Femur (tissue), 1 donor: ENCODE measurements at regions not wholly inside any gene's neighbourhood (a gene's known extent, or its start where the extent isn't known, plus 50 kb on each side); places are given as distances from the start of the nearest gene placed in this dataset.
"Not testable (repeated sequence)": the region's sequence is repeated elsewhere in the genome, so short reads cannot be mapped to it uniquely, and the experiment has no call there.

Experiments
- DNase-seq: peaks from one replicate; pipeline ENCODE4 v3.0.0-alpha.2; 2017

DNA sequence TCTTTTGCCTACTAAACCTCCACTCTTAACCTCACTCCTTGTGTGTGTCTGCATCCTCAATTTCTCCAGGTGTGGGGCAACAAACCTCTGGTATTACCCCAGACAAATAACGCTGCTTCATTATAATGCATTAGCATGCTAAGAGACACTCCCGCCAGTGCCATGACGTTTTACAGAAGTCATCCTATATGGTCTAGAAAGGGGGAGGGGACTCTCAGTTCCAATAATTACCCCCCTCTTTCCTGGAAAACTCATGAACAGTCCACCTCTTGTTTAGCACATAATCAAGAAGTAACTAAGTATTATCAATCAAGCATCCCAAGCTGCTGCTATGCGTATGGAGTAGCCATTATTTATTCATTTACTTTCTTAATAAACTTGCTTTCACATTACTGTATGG lies 364.5 kb downstream of the TYW1 start:
- DNase-seq, result no peak

DNA sequence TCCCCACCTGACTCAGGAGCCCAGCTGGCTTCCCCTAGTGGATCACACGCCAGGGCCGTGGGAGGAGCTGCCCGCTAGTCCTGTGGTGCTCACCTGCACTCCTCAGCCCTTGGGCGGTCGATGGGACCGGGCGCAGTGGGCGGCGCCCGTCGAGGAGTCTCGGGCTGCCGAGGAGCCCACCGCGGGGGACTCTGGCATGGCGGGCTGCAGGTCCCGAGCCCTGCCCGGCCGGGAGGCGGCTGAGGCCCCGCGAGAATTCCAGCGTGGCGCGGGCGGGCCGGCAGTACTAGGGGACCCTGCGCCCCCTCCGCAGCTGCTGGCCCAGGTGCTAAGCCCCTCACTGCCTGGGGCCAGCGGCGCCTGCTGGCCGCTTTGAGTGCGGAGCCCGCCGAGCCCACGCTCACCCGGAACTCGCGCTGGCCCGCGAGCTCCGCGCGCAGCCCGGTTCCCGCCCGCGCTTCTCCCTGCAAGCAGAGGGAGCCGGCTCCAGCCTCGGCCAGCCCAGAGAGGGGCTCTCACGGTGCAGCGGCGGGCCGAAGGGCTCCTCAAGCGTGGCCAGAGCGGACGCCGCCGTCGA lies 367.9 kb downstream of the TYW1 start:
- no peak for DNase-seq

DNA sequence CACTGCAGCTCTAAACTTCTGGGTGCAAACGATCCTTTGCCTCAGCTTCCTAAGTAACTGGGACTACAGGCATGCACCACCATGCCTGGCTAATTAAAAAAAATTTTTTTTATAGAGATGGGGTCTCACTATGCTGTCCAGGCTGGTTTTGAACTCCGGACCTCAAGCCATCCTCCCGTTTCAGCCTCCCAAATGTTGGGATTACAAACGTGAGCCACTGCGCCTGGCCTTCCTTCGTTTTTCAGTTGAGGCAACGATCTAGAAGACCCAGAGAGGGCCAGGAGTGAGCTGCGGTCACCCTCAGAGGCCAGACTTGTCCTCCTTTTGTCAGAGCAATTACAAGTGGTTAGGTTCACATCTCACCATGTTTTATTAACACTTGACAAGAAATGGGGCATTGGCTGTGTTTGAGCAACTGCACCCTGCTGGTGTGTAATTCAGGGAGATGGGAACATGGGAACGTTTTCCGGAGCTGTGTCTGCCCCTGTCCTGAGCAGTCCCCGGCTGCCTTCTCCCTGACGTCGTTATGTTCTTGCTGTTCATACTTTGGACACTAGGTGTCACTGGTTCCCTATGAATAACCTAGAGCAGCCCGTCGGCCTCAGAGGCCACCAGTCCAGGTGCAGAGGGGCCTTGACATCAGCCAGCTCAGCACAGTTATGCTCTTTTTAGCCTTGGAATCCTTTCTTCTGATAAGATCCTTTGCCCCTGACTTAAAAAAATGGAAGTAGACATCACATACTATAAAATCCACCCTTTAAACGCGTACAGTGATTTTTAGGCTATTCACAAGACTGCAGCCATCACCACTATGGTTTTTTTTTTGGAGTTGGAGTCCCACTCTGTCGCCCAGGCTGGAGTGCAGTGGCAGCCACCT lies 375.0 kb downstream of the TYW1 start:
- DNase-seq, result peak; percentile 76

DNA sequence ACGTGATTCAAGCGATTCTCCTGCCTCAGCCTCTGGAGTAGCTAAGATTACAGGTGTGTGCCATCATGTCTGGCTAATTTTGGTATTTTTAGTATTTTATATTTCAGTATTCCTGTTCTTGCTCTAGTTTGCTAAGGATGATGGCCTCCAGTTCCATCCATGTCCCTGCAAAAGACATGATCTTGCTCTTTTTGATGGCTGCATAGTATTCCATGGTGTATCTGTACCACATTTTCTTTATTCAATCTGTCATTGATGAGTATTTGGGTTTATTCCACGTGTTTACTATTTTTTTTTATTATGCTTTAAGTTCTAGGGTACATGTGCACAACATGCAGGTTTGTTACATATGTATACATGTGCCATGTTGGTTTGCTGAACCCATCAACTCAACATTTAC lies 376.8 kb downstream of the TYW1 start:
- not testable (repeated sequence) for DNase-seq

DNA sequence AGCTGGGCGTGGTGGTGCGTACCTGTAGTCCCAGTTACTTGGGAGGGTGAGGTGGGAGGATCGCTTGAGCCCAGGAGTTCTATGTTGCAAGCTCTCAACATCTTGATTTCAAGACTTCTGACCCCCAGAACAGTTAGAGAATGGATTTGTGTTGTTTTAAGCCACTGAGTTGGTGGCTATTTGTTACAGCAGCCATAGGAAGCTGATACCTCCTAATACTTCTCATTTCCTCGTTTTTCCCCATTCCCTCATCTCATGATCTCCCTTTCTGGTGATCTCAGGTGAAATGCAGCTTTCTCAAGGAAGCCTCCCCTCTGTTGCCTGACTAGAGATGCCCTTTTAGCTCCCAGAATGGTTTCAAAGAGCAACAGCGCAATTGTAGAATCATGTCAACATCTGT lies 378.8 kb downstream of the TYW1 start:
- DNase-seq, result no peak

DNA sequence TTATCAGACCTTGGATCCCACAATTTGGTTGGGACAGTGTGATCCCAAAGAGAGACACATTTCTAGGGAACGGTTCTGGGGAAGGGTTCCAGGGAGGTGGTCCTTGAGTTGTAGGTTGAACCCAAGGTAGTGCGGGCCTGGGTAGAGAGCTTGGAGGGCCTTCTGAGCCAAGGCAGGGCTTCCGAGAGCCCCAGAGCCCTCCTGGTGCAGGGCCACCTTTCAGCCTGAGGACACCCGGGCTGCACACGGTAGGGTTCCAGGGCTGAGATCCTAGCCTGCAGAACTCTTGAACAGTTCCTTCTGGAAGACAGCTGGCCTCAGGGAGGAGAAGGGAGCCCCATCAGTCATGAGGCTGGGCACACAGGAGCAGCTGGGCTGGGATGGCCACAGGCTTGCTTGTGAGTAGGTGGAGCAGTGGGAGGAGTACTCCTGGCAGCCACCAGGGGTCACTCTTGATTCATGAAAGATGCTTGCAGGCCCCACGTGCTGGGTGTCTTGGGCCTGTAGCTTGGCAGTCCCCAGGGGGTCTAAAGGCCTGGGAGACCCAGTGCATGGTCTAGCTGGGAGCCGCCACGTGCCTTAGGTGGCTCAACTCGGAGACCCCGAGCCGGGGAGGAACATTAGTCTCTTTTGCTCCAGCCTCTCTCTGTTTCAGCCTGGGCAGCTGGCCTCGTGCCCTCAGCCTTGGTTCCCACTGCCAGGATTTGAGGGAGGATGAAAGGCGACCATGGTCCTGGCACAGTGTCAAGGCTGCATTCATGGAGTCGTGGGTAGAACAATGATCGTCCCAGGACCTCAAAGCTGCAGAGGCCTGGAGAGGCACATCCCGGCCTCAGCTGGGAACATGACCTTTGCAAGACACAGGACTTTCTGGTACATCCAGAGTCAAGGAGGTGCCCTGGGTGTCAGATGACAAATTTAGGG lies 381.6 kb downstream of the TYW1 start:
- peak; percentile 85 for DNase-seq

DNA sequence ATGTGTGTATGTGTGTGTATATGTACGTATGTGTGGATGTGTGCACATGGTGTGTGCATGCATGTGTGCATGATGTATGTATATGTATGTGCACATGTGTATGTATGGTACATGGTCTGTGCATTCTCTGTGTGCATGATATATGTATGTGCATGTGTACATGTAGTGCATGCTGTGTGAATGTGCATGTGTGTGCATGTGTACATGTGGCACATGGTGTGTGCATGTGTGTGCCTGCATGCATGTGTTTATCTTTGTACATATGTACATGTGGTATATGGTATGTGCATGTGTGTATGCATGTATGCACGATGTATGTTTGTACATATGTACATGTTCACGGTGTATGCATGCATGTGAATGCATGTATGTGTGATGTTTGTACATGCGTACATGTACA lies 383.7 kb downstream of the TYW1 start:
- DNase-seq, result no peak

DNA sequence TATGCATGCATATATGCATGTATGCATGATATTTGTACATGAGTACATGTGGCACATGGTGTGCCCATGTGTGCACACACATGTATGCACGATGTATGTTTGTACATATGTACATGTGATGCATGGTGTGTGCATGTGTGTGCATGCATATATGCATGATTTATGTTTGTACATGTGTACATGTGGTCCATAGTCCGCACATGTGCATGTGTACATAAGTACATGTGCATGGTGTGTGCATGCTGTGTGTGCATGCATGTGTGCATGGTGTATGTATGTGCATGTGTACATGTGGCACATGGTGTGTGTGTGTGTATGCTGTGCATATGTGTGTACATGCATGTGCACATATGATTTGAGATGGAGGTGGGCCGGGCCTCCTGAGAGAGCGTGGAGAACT lies 384.2 kb downstream of the TYW1 start:
- DNase-seq, result no peak

DNA sequence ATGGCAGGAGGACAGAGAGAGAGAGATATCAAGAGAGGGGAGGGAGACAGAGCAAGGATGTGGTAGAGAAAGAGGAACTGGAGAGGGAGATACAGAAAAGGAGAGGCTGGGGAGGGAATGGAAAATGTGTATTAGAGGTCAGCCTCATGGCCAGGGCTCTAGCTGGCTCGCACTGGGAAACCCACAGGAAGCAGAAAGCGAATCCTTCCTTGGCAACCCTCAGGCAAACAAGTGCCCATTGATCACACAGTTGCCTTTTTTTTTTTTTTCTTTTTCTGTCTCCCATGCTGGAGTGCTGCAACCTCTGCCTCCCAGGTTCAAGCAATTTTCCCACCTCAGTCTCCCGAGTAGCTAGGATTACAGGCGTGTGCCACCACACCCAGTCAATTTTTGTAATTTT lies 391.2 kb downstream of the TYW1 start:
- DNase-seq, result no peak

DNA sequence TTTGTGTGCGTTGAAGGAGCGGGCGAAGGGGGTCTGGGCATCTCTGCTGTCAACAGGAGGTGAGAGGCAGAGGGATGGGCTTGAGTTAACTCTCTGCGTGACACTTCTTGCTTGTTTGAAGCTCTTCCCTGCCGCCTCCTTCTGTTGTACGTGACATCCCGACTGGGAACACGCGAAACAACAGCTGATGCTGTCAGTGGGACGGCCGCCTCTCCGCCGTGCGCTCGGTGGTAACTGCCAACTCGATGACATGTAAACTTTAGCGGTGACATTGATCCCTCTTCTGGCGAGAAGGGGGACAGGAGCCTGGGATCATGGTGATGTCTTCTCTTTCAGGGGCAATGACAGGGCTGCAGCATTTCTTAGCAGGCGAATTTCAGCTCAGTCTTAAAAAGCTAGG lies 394.5 kb downstream of the TYW1 start:
- no peak for DNase-seq

DNA sequence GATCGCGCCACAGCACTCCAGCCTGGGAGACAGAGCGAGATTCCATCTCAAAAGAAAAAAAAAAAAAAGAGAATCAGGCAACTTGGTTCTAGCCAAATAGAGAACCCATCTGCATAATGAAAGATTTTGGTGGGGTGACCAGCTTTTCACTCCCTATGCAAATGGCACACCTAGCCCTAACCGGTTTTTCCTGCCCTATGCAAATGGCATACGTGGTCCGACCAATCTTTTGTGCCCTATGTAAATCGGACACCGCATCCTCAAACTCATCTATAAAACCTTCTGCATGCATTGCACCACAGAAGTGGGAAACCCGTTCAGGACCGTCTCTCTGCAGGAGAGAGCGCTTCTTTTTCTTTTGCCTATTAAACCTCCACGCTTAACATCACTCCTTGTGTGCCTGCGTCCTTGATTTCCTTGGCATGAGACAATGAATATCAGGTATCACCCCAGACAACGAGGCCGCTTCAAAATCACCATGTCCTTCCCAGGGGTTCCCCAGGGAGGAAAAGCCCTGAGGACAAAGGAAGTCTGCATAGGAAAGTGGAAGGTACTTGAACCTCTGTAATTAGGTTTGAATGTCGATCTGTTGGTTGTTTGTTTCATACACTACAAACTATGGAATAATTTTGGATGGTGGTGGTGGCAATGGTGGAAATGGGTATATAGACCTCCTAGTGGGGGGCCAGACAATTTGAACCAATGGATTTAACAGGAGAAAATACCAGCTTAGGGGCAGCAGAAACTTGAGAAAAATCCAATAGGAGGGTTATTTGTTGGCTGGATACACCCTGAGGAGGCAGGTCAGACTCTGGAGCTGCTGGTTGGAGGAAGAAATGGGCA lies 396.2 kb downstream of the TYW1 start:
- DNase-seq, result no peak

DNA sequence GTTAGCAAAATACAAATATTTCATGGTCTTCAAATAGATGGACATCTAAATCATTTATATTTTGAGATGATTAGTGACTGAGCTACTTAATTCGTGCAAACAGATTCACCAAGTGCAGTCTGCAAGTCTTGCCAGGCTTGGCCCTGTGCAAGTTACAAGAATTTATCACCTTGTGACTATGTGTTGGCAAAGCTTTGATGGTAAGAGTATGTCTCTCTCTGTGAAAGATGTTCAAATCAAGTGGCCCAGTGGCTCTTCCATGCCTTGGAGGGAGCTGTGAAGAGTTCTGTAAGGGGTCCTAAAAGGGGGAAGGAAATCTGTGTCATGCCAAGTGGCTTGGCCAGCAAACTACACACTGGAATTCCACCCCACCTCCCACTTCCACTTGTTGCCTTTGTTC lies 397.3 kb downstream of the TYW1 start:
- no peak for DNase-seq

DNA sequence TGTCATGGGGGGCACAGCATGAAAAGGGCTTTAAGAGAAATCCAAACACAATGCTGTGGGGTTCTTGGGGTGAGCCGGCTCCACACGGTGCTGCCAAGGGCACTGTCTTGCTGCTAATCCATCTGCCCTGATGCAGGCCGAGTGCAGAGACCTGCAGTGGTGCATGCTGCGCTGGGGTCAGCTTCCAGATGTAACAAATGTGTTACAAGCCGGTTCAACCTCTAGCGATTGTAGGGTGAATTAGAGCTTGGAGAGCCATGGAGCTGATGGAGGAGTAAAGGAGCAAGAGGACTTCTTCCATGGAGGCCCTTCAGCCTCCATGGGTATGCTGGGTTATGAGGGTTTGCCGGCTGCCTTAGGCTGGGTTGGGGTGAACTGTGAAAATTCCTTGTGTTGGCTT lies 402.3 kb downstream of the TYW1 start:
- DNase-seq, result no peak

DNA sequence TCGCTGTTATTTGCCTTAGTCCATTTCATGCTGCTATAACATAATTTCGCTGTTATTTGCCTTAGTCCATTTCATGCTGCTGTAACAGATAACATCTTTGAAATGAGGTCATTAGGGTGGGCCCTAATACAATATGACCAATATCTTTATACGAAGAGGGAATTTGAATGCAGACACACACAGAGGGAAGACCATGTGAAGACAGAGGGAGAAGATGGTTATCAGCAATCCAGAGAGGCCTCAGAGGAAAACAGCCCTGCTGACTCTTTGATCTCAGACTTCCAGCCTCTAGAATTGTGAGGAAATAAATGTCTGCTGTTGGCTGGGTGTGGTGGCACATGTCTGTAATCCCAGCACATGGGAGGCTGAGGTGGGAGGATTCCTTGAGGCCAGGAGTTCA lies 404.9 kb downstream of the TYW1 start:
- no peak for DNase-seq

DNA sequence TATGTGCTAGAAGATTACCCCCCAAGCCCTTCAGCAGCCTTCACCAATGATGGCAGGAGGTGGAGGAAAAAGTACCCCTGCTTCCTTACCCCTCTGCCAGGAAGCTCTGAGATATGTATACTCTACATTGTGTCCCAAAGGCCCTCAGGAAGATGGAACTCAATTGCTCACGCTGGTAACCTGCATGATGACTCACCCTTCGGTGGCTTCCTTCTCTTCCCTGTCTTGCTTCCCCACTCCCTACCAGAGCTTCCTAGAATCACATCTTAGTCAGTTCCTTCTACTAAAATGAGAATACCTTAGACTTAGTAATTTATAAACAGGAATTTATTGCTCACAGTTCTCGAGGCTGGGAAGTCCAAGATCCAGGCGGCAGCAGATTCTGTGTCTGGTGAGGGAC lies 405.6 kb downstream of the TYW1 start:
- DNase-seq, result no peak

DNA sequence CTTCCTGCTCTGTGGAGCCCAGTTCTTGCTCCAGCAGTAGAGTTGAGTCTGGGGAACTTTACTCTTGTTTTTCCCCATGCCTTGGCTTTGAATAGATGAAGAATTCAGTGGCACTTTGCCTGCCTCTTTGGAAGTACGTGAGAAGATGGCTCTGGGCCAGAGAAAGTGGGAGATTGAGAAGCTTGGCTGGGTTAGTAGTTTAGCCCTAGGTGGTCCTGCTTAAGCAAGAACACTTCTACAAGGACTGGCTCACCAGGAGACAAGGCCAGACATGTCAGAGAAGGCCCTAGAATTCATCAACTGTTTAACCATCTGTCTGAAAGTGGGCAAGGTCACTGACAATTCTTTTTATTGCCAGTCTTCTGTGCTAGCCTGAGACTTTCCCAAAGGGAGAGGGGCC lies 410.3 kb downstream of the TYW1 start:
- no peak for DNase-seq

DNA sequence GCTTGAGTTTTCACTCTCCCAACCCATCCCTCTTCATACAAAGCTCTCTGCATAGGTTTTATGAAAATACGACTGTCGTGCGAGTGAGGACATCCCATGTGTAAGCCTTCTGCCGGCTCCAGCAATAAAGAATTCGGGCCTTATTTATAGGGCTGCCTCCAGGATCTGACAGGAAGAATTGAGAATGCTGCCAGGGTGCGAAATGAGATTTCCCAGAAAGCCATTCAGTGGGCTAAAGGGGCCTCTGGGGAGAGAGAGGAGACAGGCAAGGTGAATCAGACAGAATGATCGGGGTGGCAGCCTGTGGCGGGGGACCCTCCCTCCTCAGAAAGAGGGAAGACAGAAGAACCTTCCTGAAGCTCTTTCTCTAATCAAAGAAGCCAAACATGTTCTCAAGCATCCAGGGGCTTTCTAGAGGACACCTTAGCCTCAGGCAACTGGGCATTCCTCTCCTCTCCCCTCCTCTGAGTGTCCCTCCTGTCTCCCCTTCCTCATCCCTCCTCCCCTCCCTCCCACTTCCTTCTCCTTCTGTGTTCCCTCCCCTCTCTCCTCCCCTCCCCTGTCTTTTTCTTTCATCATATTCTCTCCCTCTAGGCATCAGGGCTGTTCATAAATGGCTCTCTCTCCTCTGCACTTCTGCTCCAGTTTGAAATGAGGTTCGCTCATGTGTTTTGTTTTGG lies 410.9 kb downstream of the TYW1 start:
- DNase-seq, result no peak

DNA sequence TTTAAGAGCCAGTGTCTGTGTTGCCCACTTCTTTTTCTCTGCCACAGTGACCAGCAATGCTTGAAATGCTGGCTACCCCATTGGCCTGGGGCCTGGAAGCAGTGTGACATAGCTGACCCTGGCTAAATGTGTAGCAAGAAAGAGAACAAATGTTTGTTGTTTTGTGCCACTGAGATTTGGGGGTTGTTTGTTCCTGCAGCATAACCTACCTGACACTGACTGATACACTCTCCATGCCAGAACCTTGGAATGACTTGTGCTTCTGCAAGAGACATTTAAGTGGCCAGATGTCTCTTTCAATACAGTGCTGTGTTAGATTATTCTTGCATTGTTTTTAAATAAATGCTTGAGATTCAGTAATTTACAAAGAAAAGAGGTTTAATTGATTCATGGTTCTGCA lies 411.5 kb downstream of the TYW1 start:
- DNase-seq, result no peak

DNA sequence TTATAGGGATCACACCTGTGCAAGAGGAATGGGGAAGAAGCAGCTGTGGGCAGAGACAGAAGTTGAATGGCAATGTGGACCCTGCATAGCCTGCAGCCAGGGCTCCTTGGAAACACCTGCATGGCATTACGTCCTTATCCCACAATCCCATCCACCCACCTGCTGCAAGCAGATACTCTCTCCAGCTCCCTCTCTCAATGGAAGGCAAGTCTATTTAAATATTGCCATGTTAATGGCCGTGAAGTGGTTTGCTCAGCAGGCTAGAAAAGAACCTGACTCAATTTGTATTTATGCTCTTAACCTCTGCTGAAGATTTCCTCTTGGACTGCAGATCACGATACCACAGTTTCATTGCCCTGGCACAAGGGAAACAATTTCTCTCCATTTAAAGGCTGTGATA lies 417.0 kb downstream of the TYW1 start:
- no peak for DNase-seq

DNA sequence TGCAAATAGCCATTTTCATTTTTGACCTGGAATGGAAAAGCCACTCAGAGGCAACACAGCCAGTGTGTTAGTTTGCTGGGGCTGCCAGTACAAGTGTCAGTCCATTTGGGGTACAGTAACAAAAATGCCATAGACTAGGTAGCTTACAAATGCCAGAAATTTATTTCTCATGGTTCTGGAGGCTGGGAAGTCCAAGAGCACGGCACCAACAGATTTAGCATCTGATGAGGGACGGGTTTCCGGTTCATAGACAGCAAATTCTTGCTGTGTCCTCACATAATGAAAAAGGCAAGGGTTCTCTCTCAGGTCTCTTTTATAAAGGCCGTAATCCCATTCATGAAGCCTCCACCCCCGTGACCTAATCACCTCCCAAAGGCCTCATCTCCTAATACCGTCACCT lies 418.2 kb downstream of the TYW1 start:
- DNase-seq, result no peak

DNA sequence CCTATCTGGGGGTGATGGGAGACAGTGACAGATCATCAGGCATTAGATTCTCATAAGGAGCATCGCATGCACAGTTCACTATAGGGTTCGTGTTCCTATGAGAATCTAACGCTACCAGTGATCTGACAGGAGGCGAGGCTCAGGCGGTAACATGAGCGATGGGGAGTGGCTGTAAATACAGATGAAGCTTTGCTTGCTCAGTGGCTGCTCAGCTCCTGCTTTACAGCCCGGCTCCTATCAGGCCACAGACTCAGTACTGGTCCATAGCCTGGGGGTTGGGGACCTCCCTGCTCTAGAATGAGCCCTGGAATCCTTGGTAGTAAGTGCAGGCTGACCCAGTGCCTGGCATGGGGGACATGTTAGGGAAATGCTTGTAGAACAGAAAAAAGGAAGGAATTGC lies 426.0 kb downstream of the TYW1 start:
- DNase-seq, result no peak

DNA sequence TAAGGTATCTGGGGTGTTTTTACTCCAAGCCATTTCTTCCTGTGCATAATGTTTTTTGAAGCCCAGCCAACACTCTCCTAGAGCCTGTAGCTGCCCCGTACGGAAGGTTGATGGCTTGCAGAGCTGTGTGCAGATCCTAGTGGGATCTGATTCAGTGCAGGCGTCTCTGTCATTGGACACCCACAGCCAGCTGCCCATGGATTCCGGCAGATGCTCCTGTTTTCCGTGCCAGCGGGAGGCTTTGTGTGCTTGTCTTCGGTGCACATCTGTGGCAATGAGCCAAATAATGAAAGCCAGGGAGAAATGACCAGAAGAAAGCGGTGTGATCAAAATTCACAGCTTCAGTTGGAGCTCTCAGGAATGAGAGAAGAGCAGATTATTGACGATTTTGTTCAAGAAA lies 426.4 kb downstream of the TYW1 start:
- no peak for DNase-seq
